ENCODE measurements at regions not wholly inside any gene's neighbourhood (a gene's known extent, or its start where the extent isn't known, plus 50 kb on each side); places are given as distances from the start of the nearest gene placed in this dataset.
"Not testable (repeated sequence)": the region's sequence is repeated elsewhere in the genome, so short reads cannot be mapped to it uniquely, and the experiment has no call there.

DNA sequence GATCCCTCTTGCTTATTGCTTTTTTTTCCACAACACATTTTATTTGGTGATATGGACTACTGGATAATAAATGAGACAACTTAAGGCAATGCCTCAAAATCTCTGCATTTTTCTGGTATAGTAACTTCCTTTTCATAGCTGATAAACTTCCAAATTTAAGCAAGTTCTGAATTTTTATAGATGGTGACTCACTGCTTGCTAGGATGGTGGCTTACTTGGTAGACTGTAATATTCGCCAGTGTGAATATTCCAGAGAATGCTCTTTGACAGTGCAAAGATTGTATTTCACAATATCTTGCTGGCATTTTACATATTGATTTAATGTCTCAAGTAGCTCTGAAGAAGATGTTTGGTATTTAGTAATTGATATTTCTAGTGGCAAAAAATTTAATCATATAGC is 472.4 kb downstream of the TFEC start:
- no peak for DNase-seq (ENCODE audit: low read depth)

DNA sequence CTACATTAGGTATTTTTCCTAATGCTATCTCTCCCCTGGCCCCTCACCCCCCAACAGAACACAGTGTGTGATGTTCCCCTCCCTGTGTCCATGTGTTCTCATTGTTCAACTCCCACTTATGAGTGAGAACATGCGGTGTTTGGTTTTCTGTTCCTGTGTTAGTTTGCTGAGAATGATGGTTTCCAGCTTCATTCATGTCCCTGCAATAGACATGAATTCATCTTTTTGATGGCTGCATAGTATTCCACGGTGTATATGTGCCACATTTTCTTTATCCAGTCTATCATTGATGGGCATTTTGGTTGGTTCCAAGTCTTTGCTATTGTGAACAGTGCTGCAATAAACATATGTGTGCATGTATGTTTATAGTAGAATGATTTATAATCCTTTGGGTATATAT is 473.3 kb downstream of the TFEC start:
- not testable (repeated sequence) for DNase-seq (ENCODE audit: low read depth)

DNA sequence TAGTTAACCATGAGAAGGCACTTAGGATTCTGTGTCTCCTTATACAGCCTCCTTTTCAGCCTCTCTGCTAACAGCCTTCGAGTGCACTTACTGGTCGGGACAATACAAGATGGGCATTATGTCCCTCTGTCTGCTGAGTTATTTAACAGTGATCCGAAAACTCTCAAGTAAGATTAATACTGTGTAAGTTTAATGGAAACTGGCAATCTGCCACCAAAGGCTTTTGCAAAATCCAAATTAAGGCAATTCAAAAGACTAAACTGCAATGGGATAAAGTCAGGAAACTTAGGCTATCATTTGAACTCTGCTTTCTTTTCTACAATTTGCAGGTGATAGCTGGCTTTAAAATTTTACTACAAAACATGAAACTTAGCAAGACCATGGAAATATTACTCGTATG is 477.8 kb downstream of the TFEC start:
- no peak for DNase-seq (ENCODE audit: low read depth)

DNA sequence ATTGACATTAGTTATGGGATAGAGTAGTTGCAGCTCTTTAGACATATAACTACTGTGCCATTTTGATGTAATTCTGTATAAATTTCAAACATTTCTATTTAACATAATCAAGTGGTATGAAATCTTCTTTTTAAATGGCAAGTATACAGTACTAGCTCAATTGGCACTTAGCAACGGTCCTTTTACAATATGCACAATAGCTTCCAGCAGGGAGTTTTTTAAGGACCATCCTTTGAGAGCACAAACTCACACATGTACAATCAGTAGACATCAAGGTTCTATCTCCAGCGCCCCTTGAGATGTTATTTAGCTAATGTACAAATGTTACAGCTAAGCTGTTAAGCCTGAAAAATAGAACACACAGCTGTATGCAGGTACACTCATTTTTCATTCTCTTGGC is 480.7 kb downstream of the TFEC start:
- no peak for DNase-seq (ENCODE audit: low read depth)

DNA sequence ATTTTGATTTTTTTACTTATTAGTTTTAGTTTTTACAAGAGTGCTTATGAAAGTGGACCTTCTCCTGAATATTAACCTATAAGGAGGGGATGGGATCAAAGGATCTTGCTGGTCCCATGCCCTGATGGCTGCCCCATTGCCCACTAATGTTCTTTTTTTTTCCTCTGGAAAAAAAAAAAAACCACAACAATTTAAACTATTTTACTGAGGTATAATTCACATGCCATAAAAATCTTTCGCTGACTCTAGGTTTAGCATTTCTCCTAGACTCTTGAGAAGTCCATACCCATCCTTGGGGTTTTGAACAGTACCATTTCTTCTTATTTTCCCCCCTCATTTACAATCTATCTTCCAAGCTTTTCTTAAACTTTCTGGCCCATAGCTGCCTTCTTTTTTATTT is 481.8 kb downstream of the TFEC start:
- DNase-seq (ENCODE audit: low read depth) = no peak

DNA sequence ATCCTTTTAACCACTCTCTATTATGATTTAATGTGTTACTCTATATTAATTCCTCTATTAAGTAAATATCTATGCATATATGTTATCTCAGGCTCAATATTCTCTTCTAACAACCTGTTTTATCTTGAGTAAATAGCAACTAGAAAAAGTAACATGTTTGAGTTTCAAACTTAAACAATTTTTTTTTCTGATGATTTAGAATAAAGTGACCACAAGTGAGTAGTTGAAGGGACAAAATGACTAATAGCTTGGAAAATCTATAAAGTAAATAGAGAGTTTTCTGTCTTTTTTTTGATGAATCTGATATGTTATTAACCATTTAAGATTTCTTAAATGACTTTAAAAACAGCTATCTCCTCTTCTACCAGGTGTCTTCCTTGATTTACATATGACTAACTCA is 483.8 kb downstream of the TFEC start:
- DNase-seq (ENCODE audit: low read depth) = no peak

DNA sequence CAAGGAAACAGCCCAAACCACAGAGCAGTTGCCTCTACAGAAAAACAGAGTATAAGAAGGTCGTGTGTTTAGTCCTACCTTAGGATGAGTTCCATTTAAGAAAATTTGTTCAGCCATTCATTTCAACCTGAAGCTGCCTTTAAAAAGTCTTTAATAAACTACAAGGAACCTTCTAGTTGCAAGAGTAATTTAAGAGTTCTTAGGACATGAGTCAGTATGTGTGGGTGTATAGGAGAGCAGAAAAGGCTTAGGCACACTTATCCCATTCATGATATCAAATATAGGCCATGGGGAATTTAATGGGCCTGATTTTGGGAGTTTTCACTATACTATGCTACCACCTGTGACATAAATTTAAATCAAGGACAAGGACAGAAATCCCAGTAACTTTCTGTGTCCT is 496.8 kb downstream of the TFEC start:
- no peak for DNase-seq (ENCODE audit: low read depth)

DNA sequence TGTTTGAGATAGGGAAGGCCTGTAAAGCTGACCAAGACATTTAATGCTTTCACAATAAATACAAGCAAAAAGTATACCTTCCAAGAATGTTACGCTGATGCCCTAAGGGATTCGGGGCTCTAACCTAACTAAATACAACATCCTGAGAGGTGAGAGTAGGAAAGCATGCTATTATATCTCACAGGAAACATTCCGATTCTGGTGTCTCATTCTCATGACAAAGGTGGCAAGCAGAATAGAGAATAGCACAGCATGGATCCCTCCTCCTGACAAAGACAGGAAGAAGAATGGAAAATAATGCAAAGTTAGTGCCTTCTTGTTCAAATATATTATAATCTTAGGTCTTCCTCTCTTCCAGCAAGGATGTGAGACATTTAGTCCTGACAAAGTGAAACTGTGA is 504.3 kb downstream of the TFEC start:
- DNase-seq (ENCODE audit: low read depth) = no peak

DNA sequence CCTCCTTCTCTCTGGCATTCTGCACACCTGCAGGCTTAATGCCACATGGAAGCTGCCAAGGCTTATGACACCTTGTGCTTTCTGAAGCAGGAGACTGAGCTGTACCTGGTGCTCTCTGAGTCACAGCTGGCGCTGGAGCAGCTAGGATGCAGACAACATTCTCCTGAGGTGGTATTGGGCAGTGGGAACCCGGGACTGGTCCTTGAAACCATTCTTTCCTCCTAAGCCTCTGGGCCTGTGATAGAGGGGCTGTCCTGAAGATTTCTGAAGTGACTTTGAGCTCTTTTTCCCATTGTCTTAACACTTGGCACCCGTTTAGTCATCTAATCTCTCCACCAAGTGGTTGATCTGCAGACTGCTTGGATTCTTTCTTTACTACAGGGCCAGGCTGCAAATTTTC is 508.4 kb downstream of the TFEC start:
- DNase-seq (ENCODE audit: low read depth) = no peak

DNA sequence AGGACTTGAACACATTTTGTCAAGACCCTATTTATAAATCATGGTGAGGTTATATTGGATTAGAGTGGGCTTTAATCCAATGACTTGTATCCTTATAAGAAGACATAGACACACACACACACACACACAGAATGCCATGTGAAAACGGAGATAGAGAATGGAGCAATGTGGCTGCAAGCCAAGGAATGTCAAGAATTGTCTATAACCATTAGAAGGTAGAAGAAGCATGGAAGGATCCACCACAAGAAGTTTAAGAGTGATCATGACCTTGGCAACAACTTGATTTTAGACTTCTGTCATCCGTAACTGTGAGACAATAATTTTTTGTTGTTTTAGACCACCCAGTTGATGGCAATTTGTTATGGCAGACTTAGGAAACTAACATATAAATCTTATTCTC is 514.2 kb downstream of the TFEC start:
- no peak for DNase-seq (ENCODE audit: low read depth)

DNA sequence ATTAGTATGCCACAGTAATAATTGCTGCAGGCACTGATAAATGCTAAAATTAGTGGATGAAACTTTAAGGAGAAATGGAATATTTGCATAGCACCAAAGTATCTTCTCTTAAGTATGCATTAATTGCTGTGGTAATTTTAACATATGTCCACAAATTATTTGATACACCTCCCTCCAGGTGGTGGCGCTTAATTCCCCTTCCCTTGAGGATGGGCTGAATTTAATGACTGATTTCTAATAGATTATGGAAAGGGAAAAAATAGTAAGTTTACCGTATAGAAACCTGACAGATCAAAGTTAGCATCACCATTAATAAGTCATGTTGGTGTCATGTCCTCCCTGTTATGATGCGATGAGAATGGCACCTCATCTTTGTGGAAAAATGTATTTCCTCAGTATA is 519.2 kb downstream of the TFEC start:
- DNase-seq (ENCODE audit: low read depth) = no peak

DNA sequence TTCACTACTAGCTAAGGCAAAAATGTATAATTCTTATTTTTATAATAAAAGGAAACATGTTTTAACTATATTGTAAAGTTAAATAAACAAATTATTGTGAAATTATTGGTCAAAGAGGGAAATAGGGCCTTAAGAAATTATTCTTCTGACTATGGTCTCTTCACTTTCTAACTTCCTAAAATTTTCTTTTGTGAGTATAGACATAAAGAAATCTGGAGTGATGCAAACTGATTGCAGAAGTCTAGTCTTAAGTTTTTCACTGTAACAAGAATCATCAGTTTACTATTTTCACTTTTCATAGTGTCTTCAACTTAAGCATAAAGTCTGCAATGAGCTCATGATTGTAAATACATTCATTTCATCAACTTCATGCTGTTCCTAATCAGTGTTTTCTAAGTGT is 525.4 kb downstream of the TFEC start:
- no peak for DNase-seq (ENCODE audit: low read depth)

DNA sequence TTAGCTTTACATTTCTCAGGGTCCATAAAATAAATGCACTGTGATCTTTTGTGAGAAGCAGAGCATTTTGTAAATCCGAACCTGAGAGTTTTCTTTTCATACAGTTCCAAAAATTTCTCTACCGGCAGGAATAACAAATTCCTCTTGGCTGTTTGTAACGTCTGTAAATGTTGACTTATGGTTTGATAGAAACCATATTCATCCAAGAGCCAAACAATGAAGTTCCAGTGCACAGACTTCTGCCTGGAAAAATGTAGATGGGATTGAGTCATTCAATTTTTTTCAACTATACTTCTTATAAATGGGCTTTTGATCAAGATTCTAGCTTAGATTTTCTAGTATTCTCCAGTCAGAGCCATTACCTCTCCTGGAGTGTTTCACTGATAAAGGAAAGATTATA is 530.6 kb downstream of the TFEC start:
- DNase-seq (ENCODE audit: low read depth) = no peak

DNA sequence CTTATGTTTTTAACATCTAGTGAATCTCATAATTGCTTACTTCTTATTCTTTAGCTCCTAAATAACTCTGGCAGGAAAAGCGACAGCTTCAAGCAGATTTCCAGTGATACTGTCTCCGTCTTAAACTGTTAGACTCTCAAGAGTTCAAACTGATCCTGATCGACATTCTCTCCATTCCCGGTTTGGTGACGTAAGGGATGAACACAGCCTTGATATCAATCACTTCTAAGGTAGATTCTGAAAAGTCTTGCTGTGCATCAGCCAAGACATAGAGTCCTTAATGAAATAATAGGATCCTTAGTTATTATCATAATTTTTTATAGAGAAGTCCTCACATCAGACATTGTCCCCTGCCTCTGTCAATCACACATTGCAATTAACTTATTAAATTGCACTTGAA is 534.6 kb downstream of the TFEC start:
- no peak for DNase-seq (ENCODE audit: low read depth)

DNA sequence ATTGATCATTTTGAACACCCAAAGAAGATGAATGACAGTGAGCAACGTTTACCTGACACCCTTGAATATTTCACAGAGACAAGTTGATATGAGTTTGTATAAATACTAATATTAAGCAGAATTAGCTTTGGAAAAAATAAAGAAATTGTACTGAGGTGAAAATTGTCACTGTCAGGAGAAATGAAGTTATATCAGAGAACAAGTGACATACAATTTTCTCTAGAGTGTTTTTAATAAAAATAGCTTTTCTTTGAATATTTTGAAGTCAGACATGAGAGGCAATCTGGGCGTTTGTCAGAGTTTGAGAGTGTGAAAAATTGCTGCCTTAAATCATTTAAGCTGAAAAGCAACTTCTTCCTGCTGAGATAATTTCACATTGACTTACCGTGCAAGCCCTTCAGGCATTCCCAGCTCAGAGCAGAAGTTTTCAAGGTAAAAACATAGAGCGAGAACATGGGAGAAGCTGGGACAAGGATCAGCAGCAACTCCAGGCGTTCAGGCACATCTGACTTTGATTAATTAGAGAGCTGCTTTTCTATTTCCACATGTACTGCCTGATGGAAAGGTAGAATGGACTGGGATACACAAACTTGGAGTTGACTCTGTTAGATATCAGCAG is 535.9 kb downstream of the TFEC start:
- DNase-seq (ENCODE audit: low read depth) = no peak

DNA sequence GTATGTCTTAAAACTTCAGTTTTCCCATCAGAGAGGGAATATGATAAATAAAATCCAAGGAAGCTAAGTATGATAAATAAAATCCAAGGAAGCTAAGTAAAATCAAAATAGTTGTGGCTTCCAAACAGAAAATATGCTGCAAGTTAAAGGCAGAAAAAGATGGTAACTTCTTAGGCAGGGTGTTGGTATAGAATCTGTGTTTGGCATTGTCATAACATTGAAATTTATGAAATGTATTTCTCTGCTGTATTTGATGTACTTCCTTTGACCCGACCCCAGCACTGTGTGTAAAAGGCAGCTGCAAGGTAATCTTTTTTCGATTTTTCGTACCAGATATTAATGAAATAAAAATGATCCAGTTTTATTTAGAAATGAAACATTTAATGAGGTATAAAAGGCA is 537.2 kb downstream of the TFEC start:
- DNase-seq (ENCODE audit: low read depth) = no peak

DNA sequence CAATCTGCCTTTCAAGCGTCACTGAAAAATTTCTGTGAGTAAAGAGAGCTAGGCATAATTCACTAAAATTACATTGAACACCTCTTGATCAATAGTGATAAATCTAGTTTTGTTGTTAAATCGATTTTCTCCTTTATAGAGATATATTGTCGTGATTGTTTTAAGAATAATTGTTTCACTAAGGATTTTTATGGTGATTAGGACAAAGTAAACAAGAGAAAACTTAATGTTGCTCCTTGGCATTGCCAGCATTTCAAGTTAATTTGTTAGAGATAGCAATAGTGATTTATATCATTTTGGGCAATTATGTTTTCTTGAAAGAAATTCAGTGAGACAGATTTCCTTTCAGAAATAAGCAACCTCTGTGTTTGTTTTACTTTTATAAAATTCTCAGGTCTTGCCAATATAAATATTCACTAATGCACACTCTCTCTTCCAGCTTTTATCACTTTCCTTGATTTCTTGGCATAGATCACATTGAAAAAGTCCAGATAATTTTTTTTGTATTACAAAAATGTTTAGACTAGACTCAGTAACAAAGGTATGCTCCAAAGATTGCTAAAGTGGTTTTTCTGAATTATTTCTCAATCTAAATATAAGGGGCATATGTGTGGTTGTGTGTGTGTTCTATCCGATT is 538.7 kb downstream of the TFEC start:
- DNase-seq (ENCODE audit: low read depth) = no peak

DNA sequence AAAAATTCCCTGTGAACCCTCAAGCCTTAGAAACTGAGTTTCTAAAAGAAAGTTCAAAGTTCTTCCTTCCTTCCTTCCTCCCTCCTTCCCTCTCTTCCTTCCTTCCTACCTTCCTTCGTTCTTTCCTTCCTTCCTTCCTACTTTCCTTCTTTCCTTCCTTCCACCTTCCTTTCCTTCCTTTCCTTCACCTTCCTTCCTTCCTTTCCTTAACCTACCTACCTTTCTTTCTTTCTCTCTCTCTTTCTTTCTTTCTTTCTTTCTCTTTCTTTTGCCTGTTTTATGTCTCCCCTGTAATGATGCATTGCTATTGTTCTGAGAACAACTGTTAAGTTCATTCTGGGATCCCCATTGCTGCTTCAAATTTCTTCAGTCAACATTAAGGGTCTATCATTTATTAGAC is 551.1 kb downstream of the TFEC start:
- no peak for DNase-seq (ENCODE audit: low read depth)

DNA sequence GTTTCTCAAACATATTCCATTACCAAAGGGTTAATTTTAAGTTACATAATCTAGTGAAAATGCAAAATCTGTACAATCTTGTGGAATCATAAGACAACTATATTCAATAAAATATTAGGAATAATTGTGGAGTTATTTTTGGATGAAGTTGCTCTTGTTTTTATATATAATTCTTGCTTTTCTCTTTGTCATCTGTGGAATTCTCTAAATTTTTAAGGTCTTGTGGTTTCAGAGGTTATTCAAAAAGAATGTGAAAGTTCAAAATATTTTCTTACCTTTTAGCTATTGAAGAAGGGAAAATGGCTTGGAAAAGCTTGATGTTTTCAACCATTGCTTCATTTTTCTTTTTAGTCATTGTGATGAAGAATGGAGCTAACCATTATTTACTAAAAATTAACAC is 552.1 kb downstream of the TFEC start:
- DNase-seq (ENCODE audit: low read depth) = no peak

DNA sequence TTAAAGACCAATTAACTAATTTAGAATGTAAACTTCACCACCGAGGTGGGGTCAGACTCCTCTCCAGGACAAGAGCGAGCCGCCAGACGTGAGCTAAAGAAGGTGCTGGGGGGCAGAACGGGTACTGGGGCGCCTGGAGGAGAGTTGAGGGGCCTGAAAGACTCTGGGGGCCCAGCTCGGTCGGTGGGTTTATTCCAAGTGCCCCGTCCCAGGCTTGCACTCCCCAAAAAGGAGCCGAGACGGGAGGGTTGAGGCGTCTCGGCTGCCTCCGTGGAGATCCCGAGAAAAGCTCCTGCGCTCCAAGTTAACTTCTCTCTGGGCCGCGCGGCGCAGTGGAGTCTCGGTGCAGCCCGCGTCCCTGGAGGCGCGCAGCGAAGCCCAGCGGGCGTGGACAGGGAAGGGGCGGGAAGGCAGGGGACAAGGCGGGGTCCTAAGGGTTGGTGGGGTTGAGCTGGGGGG is 553.3 kb downstream of the TFEC start:
- no peak for DNase-seq (ENCODE audit: low read depth)

DNA sequence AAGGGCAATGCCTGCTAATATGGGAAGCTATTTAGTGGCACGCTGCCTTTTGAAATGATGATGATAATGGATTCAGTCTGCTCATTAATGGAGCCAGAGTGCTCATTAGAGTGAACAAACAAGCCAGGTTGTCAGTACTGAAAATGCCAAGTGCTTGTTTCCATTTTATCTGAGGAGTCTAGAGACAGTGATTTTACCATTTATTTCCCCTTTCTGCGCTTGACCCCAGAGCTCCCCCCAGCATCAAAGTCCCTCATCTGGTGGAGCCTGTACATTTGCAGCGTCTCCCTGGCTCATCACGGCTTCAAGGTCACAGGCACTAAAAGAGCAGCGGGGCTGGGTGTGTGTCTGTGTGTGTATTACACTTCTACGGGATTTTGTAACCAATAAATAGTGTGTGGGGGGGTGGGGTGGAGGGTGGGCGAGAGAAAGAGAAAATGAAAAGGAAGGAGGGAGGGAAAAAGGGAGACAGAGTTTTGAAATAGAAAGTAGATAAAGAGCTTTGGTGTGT is 553.8 kb downstream of the TFEC start:
- no peak for DNase-seq (ENCODE audit: low read depth)

DNA sequence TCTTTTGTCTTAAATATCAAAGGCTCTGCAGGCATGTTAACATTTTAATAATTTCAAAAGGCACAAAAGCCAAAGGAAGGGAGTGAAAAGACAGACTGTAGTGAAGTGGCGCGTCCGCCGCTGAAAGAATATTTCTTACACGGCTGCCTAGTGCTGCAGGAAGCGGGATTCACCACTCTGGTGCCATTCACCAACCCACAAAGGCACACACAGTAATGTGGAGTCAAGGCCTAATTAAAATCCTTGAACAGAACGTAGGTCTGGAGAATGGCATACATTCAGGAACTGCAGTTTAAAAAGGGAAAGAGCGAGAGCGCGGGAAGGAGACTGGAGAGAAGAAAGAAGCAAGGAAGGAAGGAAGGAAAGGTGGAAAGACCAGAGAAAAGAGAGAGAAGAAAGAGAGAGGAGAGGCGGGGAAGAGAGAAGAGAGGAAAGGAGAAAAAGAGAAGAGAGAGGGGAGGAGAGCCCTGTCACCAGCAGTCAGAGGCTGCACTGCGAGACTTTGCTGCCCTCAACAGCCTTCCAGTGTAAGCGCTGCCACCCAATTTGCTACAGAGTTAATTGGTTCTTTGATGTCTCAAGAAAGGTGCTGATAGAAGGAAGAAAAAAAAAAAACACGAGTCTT is 554.0 kb downstream of the MDFIC start:
- DNase-seq (ENCODE audit: low read depth) = no peak

DNA sequence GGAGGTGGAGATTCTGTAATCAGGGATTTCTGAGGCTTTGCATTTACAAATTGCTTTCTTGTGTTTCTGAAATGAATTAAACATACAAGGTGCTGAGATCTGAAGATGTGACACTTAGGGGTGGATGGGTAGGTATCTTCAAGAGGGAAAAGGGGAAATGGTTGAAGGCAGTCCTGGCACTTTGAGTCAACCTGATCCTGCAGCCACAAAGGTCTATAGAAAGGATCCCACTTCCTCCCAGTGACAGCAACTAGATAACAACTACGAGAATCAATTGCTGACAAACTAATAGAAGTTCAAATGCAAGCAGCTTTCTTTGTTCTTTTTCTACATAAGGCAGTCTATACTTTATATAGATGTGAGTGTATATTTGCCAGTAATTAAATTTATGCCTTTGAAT is 553.3 kb downstream of the MDFIC start:
- DNase-seq (ENCODE audit: low read depth) = no peak

DNA sequence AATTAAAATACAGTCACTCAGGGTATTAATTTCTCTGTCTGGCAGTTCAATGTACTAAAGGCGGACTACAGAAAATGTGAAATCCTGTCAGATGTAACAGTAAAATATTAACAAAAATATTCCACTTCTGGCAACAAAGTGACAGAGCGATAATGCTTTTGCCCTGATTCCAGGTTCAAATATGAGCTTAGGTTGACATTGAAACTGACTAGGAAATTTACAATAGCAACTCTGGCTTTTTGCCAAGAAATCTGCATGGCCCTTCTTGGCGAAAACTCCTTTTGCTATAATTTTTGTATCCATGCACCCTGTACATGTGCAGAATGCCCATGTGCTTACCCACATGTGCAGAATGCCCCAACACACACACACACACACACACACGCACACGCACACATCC is 552.2 kb downstream of the MDFIC start:
- DNase-seq (ENCODE audit: low read depth) = no peak

Measured in T follicular helper cell (primary cell).